ENCODE measurements at regions not wholly inside any gene's neighbourhood (a gene's known extent, or its start where the extent isn't known, plus 50 kb on each side); places are given as distances from the start of the nearest gene placed in this dataset.

DNA sequence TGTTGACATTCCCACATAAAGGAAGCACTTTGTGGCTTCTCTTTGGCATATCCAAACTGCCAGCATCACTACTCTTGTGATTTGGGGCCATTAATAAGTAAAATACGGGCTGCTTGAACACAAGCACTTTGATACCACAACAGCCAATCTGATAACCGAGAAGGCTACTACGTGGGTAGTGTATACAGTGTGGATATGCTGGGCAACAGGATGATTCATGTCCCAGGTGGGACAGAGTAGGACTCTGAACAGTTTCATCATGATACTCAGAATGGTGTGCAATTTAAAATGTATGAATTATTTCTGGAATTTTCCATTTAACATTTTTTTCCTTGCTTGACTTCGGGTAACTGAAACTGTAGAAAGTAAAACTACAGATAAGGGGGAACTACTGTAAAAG is 225.0 kb upstream of the DDHD1 start:
- TF ChIP-seq CTCF (IDR thresholded peaks at IDR 0.05) = no peak
- H3K9me3 Mint-ChIP-seq = peaks cover 0 to 3% (median 0%) of the 10 kb centered on the region in 7 donors
- intact Hi-C loops (cut with micrococcal nuclease) = no loop called here

GRCh38 chr14:53376064-53376463 is 222.9 kb upstream of the DDHD1 start:
- no peak for DNase-seq
- H3K36me3 ChIP-seq (replicated peaks in 1 of 2; ENCODE audit: control insufficient read depth in 1 of 2, insufficient read depth in 2 of 2, low read length in 2 of 2) = no peaks in the 10 kb centered on the region
- no peak overlapping the region for H3K27ac ChIP-seq (ENCODE audit: low read depth in 1 of 2, low read length in 2 of 2)
- no peak for TF ChIP-seq CTCF (IDR thresholded peaks at IDR 0.05)
- Mint-ChIP-seq H3K4me3 (no peak overlapping the region), H3K4me1 (no peaks in the 10 kb centered on the region), H3K9me3 (peaks cover 0 to 7% (median 2%) of the 10 kb centered on the region in 7 donors), H3K27me3 (ENCODE audit: low read depth in 3 of 3) (no peaks in the 10 kb centered on the region), H3K36me3 (no peaks in the 10 kb centered on the region), H3K27ac (no peak overlapping the region)
- H3K4me1 ChIP-seq (ENCODE audit: control insufficient read depth in 1 of 2, insufficient read depth in 2 of 2, low read length in 2 of 2) = no peaks in the 10 kb centered on the region
- H2AFZ ChIP-seq (ENCODE audit: insufficient read depth, low read depth, low read length, poor library complexity, severe bottlenecking) = no peak overlapping the region
- H3K9ac ChIP-seq (ENCODE audit: insufficient read depth, low read length, poor library complexity, severe bottlenecking) = no peak overlapping the region
- H4K20me1 ChIP-seq (ENCODE audit: insufficient read depth, low read length) = no peaks in the 10 kb centered on the region
- H3K4me3 ChIP-seq (replicated peaks in 1 of 3; ENCODE audit: low read depth in 2 of 3, low read length in 3 of 3) = no peak overlapping the region
- intact Hi-C loops (cut with micrococcal nuclease) = no loop called here
- no CpG with 5 or more reads among the region's 2 CpGs for WGBS (ENCODE audit: insufficient coverage)
- H3K27me3 ChIP-seq (ENCODE audit: control insufficient read depth in 2 of 2, insufficient read depth in 2 of 2, low read length in 2 of 2) = no peaks in the 10 kb centered on the region
- no peaks in the 10 kb centered on the region for H3K79me2 ChIP-seq (ENCODE audit: insufficient read depth, low read length)
- H3K4me2 ChIP-seq (replicated peaks; ENCODE audit: extremely low read depth, low read length, poor library complexity, severe bottlenecking) = no peak overlapping the region
- peaks cover 0 to under 1% of the 10 kb centered on the region in 2 donors for H3K9me3 ChIP-seq (replicated peaks in 1 of 2; ENCODE audit: control insufficient read depth in 1 of 2, insufficient read depth in 1 of 2, low read length in 2 of 2)

More for the DNA sequence above, 225.0 kb upstream of the DDHD1 start:
- Mint-ChIP-seq H3K4me1 (no peaks in the 10 kb centered on the region), H3K27ac (no peak overlapping the region), H3K36me3 (no peaks in the 10 kb centered on the region), H3K27me3 (ENCODE audit: low read depth in 3 of 3) (no peaks in the 10 kb centered on the region), H3K4me3 (no peak overlapping the region)
- H3K4me1 ChIP-seq (ENCODE audit: control insufficient read depth in 1 of 2, insufficient read depth in 2 of 2, low read length in 2 of 2) = no peaks in the 10 kb centered on the region
- no peak for DNase-seq
- no peak overlapping the region for H3K4me3 ChIP-seq (replicated peaks in 1 of 3; ENCODE audit: low read depth in 2 of 3, low read length in 3 of 3)
- no peaks in the 10 kb centered on the region for H3K9me3 ChIP-seq (replicated peaks in 1 of 2; ENCODE audit: control insufficient read depth in 1 of 2, insufficient read depth in 1 of 2, low read length in 2 of 2)
- H2AFZ ChIP-seq (ENCODE audit: insufficient read depth, low read depth, low read length, poor library complexity, severe bottlenecking) = no peak overlapping the region
- WGBS (ENCODE audit: insufficient coverage) = no CpG with 5 or more reads among the region's 4 CpGs
- H3K36me3 ChIP-seq (replicated peaks in 1 of 2; ENCODE audit: control insufficient read depth in 1 of 2, insufficient read depth in 2 of 2, low read length in 2 of 2) = no peaks in the 10 kb centered on the region
- no peaks in the 10 kb centered on the region for H3K79me2 ChIP-seq (ENCODE audit: insufficient read depth, low read length)
- no peak overlapping the region for H3K4me2 ChIP-seq (replicated peaks; ENCODE audit: extremely low read depth, low read length, poor library complexity, severe bottlenecking)
- H4K20me1 ChIP-seq (ENCODE audit: insufficient read depth, low read length) = no peaks in the 10 kb centered on the region
- no peaks in the 10 kb centered on the region for H3K27me3 ChIP-seq (ENCODE audit: control insufficient read depth in 2 of 2, insufficient read depth in 2 of 2, low read length in 2 of 2)
- no peak overlapping the region for H3K9ac ChIP-seq (ENCODE audit: insufficient read depth, low read length, poor library complexity, severe bottlenecking)
- no peak overlapping the region for H3K27ac ChIP-seq (ENCODE audit: low read depth in 1 of 2, low read length in 2 of 2)

Measured in CD14-positive monocyte (primary cell).